Spleen (tissue), 11 donors: ENCODE measurements at regions not wholly inside any gene's neighbourhood (a gene's known extent, or its start where the extent isn't known, plus 50 kb on each side); places are given as distances from the start of the nearest gene placed in this dataset.
A peak's percentile ranks its signal among the peaks of the same experiment; 100 is the strongest.

Experiments used
- DNase-seq: peaks from one replicate; pipeline ENCODE4 v3.0.0-alpha.2; 2020
- H3K27ac ChIP-seq, 8 donors: fragments of 200-600 bp; sonication (generic) in 7 of 8; 1 replicate in 4 of 8; 2 replicates in 4 of 8; pipeline versions ENCODE4 v1.5.0 to v1.8.0; 2016 to 2021; ENCODE audit warnings: inconsistent platforms in 4 of 8, mild to moderate bottlenecking in 4 of 8, moderate library complexity in 1 of 8
- H3K27me3 ChIP-seq, 7 donors: fragments of 200-600 bp; sonication (generic) in 6 of 7; replicated peaks in 1 of 7; 1 replicate in 4 of 7; 2 replicates in 3 of 7; pipeline versions ENCODE4 v1.5.0 to v1.8.0; 2016 to 2021; ENCODE audit warnings: inconsistent platforms in 3 of 7, mild to moderate bottlenecking in 1 of 7
- H3K36me3 ChIP-seq, 6 donors: fragments of 200-600 bp; sonication (generic) in 5 of 6; 1 replicate in 4 of 6; 2 replicates in 2 of 6; pipeline versions ENCODE4 v1.5.0 to v1.8.0; 2016 to 2021; ENCODE audit warnings: inconsistent platforms in 2 of 6
- H3K4me1 ChIP-seq, 6 donors: fragments of 200-600 bp; sonication (generic) in 5 of 6; 1 replicate in 3 of 6; 2 replicates in 3 of 6; pipeline versions ENCODE4 v1.5.0 to v1.8.0; 2016 to 2021; ENCODE audit warnings: inconsistent platforms in 3 of 6
- H3K4me3 ChIP-seq, 8 donors: fragments of 200-600 bp; sonication (generic) in 7 of 8; 1 replicate in 4 of 8; 2 replicates in 4 of 8; pipeline versions ENCODE4 v1.5.0 to v1.8.0; 2016 to 2021; ENCODE audit warnings: inconsistent platforms in 4 of 8, mild to moderate bottlenecking in 4 of 8, moderate library complexity in 2 of 8
- H3K9me3 ChIP-seq, 8 donors: fragments of 200-600 bp; sonication (generic) in 7 of 8; 1 replicate in 4 of 8; 2 replicates in 4 of 8; pipeline versions ENCODE4 v1.5.0 to v1.8.0; 2016 to 2021; ENCODE audit warnings: inconsistent platforms in 4 of 8
- POLR2A ChIP-seq, 3 donors: fragments of 450-650 bp; IDR thresholded peaks; one replicate each; pipeline ENCODE4 v1.5.1; 2017; ENCODE audit warnings: antibody characterized with exemption in 3 of 3, mild to moderate bottlenecking in 1 of 3
- POLR2AphosphoS5 ChIP-seq, 3 donors: sonication (generic); formaldehyde crosslinking; IDR thresholded peaks; one replicate each; pipeline ENCODE4 v1.5.1; 2017; ENCODE audit warnings: antibody characterized with exemption in 3 of 3
- WGBS, 5 donors: extraction: QIAGEN DNeasy Blood & Tissue Kit in 3 of 5; methylation state at CpG; one replicate each; pipeline versions ENCODE4 v1.1.5 to v1.1.7; 2013 to 2018; 5-methylcytosine and 5-hydroxymethylcytosine counted together
- intact Hi-C: fragments of 100-400 bp; cut with DNase I; formaldehyde crosslinking; loops from one replicate; pipeline ENCODE4 v1.15.0; 2023; ENCODE audit warnings: low total_unique reads
- TF ChIP-seq, protein P1 (sequence below), 11 experiments: fragments of 200-600 bp in 7 of 11; fragments of 450-650 bp in 4 of 11; sonication (generic) in 4 of 11; IDR thresholded peaks in 8 of 11; conservative IDR thresholded peaks in 3 of 11; 1 replicate in 7 of 11; 2 replicates in 4 of 11; pipeline versions ENCODE4 v1.4.0 to v1.8.0; 2016 to 2021; ENCODE audit warnings: antibody characterized with exemption in 11 of 11, inconsistent platforms in 4 of 11, mild to moderate bottlenecking in 1 of 11
- donor health status: healthy with polysubstance abuse.
- donor health status: DM: no; HTN: no; CAD: no; lungs with moderate emphysema.
- donor health status: DM: no; HTN: no; CAD: no.
- donor health status: Bipolar disorder and iron deficiency.
- donor health status: healthy.
- donor health status: DM: no; HTN: no; CAD: no.
- donor health status: DM: yes; HTN: yes; CAD: no.

DNA sequence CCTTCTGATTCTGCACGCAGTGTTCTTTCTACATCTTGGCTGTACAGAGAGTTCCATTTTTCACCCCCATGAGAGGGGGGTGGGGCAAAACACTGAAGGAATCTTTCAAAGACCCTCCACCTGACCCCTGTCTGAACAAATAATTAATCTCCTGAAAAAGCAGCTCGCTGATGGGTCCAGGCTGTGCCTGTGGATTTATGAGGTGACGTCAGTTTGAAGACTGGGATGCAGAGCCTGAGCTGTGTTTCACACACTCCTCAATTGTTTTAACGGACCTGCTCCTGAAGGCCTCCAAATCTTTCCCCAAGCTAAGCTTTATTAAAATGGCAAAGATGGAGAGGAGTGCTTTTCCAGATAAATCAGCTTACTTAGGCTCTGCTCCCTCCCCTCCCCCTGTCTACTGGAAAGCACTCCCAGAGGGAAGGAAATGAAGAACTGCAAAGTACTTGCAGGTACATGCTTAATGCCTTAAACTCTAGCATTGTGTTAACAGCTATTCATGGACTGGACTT is 390.2 kb upstream of the TNP1 start:
- H3K27me3 ChIP-seq: peaks cover 0 to 40% (median 0%) of the 10 kb centered on the region in 7 donors
- H3K4me1 ChIP-seq: peaks cover 0 to 14% (median 4%) of the 10 kb centered on the region in 6 donors
- DNase-seq: no peak
- TF ChIP-seq, protein P1, sequence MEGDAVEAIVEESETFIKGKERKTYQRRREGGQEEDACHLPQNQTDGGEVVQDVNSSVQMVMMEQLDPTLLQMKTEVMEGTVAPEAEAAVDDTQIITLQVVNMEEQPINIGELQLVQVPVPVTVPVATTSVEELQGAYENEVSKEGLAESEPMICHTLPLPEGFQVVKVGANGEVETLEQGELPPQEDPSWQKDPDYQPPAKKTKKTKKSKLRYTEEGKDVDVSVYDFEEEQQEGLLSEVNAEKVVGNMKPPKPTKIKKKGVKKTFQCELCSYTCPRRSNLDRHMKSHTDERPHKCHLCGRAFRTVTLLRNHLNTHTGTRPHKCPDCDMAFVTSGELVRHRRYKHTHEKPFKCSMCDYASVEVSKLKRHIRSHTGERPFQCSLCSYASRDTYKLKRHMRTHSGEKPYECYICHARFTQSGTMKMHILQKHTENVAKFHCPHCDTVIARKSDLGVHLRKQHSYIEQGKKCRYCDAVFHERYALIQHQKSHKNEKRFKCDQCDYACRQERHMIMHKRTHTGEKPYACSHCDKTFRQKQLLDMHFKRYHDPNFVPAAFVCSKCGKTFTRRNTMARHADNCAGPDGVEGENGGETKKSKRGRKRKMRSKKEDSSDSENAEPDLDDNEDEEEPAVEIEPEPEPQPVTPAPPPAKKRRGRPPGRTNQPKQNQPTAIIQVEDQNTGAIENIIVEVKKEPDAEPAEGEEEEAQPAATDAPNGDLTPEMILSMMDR (IDR thresholded peaks at IDR 0.05 in 8 of 11, conservative IDR thresholded peaks at IDR 0.05 in 3 of 11): no peak
- TF ChIP-seq POLR2A (IDR thresholded peaks at IDR 0.05) (no peak), POLR2AphosphoS5 (IDR thresholded peaks at IDR 0.05) (no peak)
- no peaks in the 10 kb centered on the region for H3K9me3 ChIP-seq
- no peaks in the 10 kb centered on the region for H3K36me3 ChIP-seq
- intact Hi-C loops: no loop called here
- 77 to 92% (median 82%) methylated on average over 4 of the region's 4 CpGs for WGBS, 5 donors
- no peak overlapping the region for H3K4me3 ChIP-seq
- H3K27ac ChIP-seq: no peak overlapping the region

DNA sequence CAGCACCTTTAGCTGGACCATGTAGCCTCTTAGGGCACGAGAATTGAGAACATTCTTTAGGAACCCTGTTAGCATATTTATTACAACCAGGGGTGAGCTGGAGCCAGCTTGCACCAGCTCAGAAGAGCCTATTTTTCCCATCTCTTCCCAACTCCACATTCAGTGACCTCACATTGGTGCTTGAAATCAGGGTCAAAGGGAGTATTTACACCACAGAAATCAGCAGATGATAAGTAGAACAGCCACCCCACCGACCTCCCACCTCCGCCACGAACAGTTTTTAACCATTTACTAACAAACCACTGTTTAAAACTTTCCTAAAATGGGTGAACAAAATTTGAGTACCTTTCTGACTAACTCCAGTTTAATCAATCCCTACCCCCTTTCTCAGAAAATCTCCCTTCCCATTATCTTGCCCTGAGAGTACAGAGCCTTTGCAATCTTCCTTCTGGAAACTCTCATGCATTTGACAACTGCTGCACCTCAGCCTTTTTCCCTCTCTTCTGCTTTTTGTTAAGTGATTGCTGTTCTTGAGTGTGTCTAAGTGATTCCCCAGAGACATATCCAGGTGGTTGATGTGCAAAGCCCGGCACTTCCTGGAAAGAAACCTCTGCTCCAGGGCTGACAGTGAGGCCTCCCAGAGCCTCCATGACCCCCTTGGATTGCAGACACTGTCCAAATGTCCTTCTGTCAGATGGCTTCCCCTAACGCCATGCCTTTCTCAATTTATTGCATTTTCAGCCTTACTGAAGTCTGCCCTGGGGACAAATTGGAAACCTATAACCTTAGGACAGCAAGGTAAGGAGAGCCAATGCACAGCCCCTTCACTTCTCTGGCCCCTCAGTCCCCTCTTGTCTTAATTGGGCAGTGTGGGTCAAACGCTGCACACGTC is 389.5 kb upstream of the TNP1 start:
- TF ChIP-seq POLR2A (IDR thresholded peaks at IDR 0.05) (no peak), POLR2AphosphoS5 (IDR thresholded peaks at IDR 0.05) (no peak)
- TF ChIP-seq, protein P1 (IDR thresholded peaks at IDR 0.05 in 8 of 11, conservative IDR thresholded peaks at IDR 0.05 in 3 of 11): no peak
- H3K36me3 ChIP-seq: no peaks in the 10 kb centered on the region
- DNase-seq: no peak
- H3K9me3 ChIP-seq: no peaks in the 10 kb centered on the region
- H3K4me1 ChIP-seq: peaks cover 0 to 14% (median 4%) of the 10 kb centered on the region in 6 donors
- peaks cover 0 to 46% (median 0%) of the 10 kb centered on the region in 7 donors for H3K27me3 ChIP-seq
- 69 to 77% (median 74%) methylated on average over 8 of the region's 8 CpGs for WGBS, 5 donors
- no peak overlapping the region for H3K4me3 ChIP-seq
- H3K27ac ChIP-seq: peak overlapping the region in 2 of 8 donors; percentile 18 to 25
- intact Hi-C loops: no loop called here

DNA sequence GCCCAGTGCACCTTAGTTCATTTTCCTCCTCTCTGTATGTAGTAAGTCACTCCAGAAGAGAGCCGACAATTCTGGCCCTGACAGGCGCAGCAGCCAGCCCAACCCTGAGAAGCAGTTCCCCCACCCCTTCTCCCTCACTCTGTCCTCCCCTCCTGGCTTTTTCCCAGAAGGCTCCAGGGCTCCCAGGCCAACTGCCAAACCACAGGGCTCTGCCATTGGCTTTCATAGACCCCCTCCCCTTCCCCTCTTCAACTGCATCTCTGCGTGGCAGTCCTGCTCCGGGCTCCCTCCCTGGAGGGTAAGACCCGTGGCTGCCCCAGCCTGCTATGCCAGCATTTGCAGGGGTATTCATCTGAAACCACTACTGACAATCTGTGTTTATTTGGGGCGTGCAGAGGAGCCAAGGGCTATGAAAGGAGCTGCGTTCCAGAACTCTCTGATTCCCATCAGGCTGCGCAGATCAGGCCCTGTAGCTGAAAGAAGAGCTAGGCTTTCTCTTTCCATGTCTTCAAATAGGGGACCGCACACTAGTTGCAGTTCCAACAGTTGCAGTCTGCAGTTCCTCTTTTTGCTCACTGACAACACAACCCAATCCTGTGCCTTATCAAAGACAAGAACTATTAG is 388.6 kb upstream of the TNP1 start:
- Histone ChIP-seq H3K4me3 (no peak overlapping the region), H3K4me1 (peaks cover 0 to 14% (median 4%) of the 10 kb centered on the region in 6 donors), H3K27ac (peak overlapping the region in 4 of 8 donors; percentile 2 to 25 (median 21)), H3K9me3 (no peaks in the 10 kb centered on the region), H3K36me3 (no peaks in the 10 kb centered on the region), H3K27me3 (peaks cover 0 to 50% (median 0%) of the 10 kb centered on the region in 7 donors)
- no peak for TF ChIP-seq POLR2A (IDR thresholded peaks at IDR 0.05)
- TF ChIP-seq POLR2AphosphoS5 (IDR thresholded peaks at IDR 0.05): peak in 1 of 3 donors; percentile 40
- WGBS, 5 donors: 24 to 42% (median 32%) methylated on average over 9 of the region's 9 CpGs
- no peak for DNase-seq
- intact Hi-C loops: no loop called here

DNA sequence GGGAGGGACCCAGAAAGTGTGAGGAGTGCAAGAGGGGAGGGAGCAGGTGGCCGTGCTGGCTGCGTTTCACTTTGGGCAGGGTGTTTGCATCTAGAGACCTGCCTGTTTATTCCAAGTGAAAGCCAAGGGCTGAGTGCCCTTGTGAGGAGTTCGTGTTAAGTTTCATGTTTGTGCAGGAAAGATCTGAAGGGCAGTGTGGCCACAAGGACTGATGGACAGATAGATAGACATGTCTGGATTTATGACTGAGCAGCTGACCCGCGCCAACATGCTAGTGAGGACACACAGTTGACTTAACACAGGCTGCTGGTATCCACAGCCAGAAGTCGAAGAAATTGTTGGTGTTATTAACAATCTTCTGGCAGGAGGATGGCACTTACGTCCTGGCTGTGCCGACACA is 387.6 kb upstream of the TNP1 start:
- Histone ChIP-seq H3K4me1 (peaks cover 0 to 14% (median 4%) of the 10 kb centered on the region in 6 donors), H3K27ac (peak overlapping the region in 2 of 8 donors; percentile 24 to 25), H3K4me3 (no peak overlapping the region), H3K36me3 (no peaks in the 10 kb centered on the region), H3K27me3 (peaks cover 0 to 50% (median 0%) of the 10 kb centered on the region in 7 donors), H3K9me3 (no peaks in the 10 kb centered on the region)
- no peak for TF ChIP-seq POLR2A (IDR thresholded peaks at IDR 0.05)
- TF ChIP-seq, protein P1 (IDR thresholded peaks at IDR 0.05 in 8 of 11, conservative IDR thresholded peaks at IDR 0.05 in 3 of 11): no peak
- no peak for TF ChIP-seq POLR2AphosphoS5 (IDR thresholded peaks at IDR 0.05)
- WGBS, 5 donors: 76 to 90% (median 83%) methylated on average over 8 of the region's 8 CpGs
- intact Hi-C loops: no loop called here
- DNase-seq: no peak
